Esophagus mucosa (tissue), 1 donor: ENCODE measurements at regions not wholly inside any gene's neighbourhood (a gene's known extent, or its start where the extent isn't known, plus 50 kb on each side); places are given as distances from the start of the nearest gene placed in this dataset.

ENCODE experiments used
- ATAC-seq: fragments of 200-7000 bp; cut with Tn5 transposase; one replicate; pipeline ENCODE4 v1.9.1; 2020
- donor health status: DM: yes; HTN: yes; CAD: no.

DNA sequence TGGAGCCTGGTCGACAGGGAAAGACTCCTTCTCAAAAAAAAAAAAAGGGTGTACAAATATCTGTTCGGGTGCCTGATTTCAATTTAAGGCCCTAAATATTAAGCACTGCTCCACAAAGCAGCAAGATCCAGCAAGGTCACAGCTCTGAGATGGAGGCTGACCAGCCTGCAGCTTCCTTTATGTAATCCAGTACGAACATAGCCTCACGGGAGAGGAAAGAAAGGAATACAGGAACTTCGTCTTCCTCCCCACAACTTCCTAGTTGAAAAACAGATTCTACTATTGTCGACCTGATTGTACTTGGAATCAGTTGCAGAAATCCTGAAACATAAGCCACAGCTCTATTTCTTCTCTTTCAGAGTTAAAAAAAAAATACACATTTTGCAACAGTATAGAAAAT, 53.5 kb upstream of the TBC1D9 start:
- ATAC-seq: no peak

- no peak for ATAC-seq
These were observed 52.1 kb upstream of the TBC1D9 start for GRCh38 chr4:140808256-140808655.

- ATAC-seq: peak; percentile 38
These were observed 51.5 kb upstream of the TBC1D9 start for GRCh38 chr4:140807491-140808252.

DNA sequence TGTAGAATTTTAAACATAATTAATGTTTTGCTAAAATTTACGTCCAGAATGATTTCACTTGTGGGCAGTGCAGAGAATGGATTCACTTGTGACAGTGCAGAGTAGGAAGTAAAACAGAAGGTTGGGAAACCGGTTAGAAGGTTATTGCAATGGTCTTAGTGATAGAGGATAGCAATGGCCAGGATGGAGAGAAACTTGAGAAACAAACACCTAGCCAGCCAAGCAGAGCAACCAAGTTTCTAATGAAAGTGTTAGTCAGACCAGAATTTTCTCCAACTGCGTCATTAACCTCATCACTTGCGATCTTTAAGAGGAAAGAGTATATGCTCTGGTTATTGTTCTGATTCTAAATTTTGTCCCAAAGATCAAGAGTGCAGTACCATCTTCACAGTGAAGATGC, 50.0 kb upstream of the TBC1D9 start:
- no peak for ATAC-seq
